GM23338 (cell line): ENCODE measurements at regions not wholly inside any gene's neighbourhood (a gene's known extent, or its start where the extent isn't known, plus 50 kb on each side); places are given as distances from the start of the nearest gene placed in this dataset.

Experiments
- ATAC-seq: fragments of 200-7000 bp; cut with Tn5 transposase; 3 replicates; pipeline ENCODE4 v1.9.1; 2020
- DNase-seq: peaks from one replicate; pipeline ENCODE4 v3.0.0-alpha.2; 2015; ENCODE audit warnings: low spot score
- H2AFZ ChIP-seq: fragments of 200-600 bp; sonication (generic); 2 replicates; pipeline ENCODE4 v1.8.0; 2016; ENCODE audit warnings: antibody characterized with exemption, mild to moderate bottlenecking, moderate library complexity
- H3F3A ChIP-seq: fragments of 200-600 bp; sonication (generic); replicated peaks from 2 replicates; pipeline ENCODE4 v1.8.0; 2017; ENCODE audit warnings: antibody characterized with exemption, mixed run types, low read depth
- H3K27ac ChIP-seq: fragments of 200-600 bp; sonication (generic); 2 replicates; pipeline ENCODE4 v1.6.1; 2016; ENCODE audit warnings: low read depth
- H3K27me3 ChIP-seq: fragments of 200-600 bp; sonication (generic); 2 replicates; pipeline ENCODE4 v1.8.0; 2016; ENCODE audit warnings: mild to moderate bottlenecking, mixed run types, moderate library complexity; ENCODE audit not compliant: insufficient read depth
- H3K36me3 ChIP-seq: fragments of 200-600 bp; sonication (generic); 2 replicates; pipeline ENCODE4 v1.8.0; 2016; ENCODE audit warnings: mild to moderate bottlenecking; ENCODE audit not compliant: insufficient read depth
- H3K4me1 ChIP-seq: fragments of 200-600 bp; sonication (generic); 2 replicates; pipeline ENCODE4 v1.8.0; 2016; ENCODE audit warnings: mild to moderate bottlenecking, moderate library complexity; ENCODE audit not compliant: insufficient read depth
- H3K4me2 ChIP-seq: fragments of 200-600 bp; sonication (generic); 2 replicates; pipeline ENCODE4 v1.7.1; 2017; ENCODE audit warnings: mixed run types
- H3K4me3 ChIP-seq: fragments of 200-600 bp; sonication (generic); 2 replicates; pipeline ENCODE4 v1.6.1; 2016; ENCODE audit warnings: mixed run types
- H3K79me2 ChIP-seq: fragments of 200-600 bp; sonication (generic); replicated peaks from 2 replicates; pipeline ENCODE4 v1.8.0; 2017; ENCODE audit warnings: mild to moderate bottlenecking; ENCODE audit not compliant: insufficient read depth
- H3K9me2 ChIP-seq: fragments of 200-600 bp; sonication (generic); 2 replicates; pipeline ENCODE4 v1.8.0; 2017; ENCODE audit not compliant: insufficient read depth
- H4K20me1 ChIP-seq: fragments of 200-600 bp; sonication (generic); replicated peaks from 2 replicates; pipeline ENCODE4 v1.8.0; 2017; ENCODE audit warnings: mild to moderate bottlenecking; ENCODE audit not compliant: insufficient read depth
- H3K27ac Mint-ChIP-seq: 2 replicates; pipeline ENCODE4 v1.8.0; 2020; ENCODE audit warnings: inconsistent platforms, mild to moderate bottlenecking, moderate library complexity, mixed read lengths
- H3K27me3 Mint-ChIP-seq: 3 replicates; pipeline ENCODE4 v1.8.0; 2022; ENCODE audit warnings: low read depth, mild to moderate bottlenecking, moderate library complexity, mixed read lengths, inconsistent platforms; ENCODE audit not compliant: insufficient read depth, poor library complexity
- H3K36me3 Mint-ChIP-seq: 3 replicates; pipeline ENCODE4 v1.8.0; 2021; ENCODE audit warnings: low read depth, mild to moderate bottlenecking, inconsistent platforms, moderate library complexity, mixed read lengths
- H3K4me1 Mint-ChIP-seq: 3 replicates; pipeline ENCODE4 v1.8.0; 2020; ENCODE audit warnings: mild to moderate bottlenecking, inconsistent platforms, mixed read lengths
- H3K4me3 Mint-ChIP-seq: 3 replicates; pipeline ENCODE4 v1.8.0; 2021; ENCODE audit warnings: moderate library complexity, mild to moderate bottlenecking, inconsistent platforms, mixed read lengths
- H3K9me3 Mint-ChIP-seq: 3 replicates; pipeline ENCODE4 v1.8.0; 2020; ENCODE audit warnings: moderate library complexity, mild to moderate bottlenecking, inconsistent platforms, mixed read lengths
- CTCF ChIP-seq, 2 experiments: fragments of 200-600 bp in 1 of 2; sonication (generic) in 1 of 2; conservative IDR thresholded peaks; 2 replicates each; pipeline versions ENCODE4 v1.5.1 to v1.6.1; 2016 to 2017; ENCODE audit warnings: antibody characterized with exemption in 2 of 2, low read depth in 2 of 2, mild to moderate bottlenecking in 2 of 2, moderate library complexity in 1 of 2
- ETS1 ChIP-seq: IDR thresholded peaks from 2 replicates; pipeline ENCODE4 v1.6.1; 2016; ENCODE audit warnings: antibody characterized with exemption
- EZH2 ChIP-seq: fragments of 200-600 bp; sonication (generic); IDR thresholded peaks from one replicate; pipeline ENCODE4 v1.8.0; 2017; ENCODE audit warnings: antibody characterized with exemption, mild to moderate bottlenecking, low read depth; ENCODE audit not compliant: unreplicated experiment
- EZH2phosphoT487 ChIP-seq: fragments of 200-600 bp; sonication (generic); IDR thresholded peaks from one replicate; pipeline ENCODE4 v1.8.1; 2018; ENCODE audit warnings: antibody characterized with exemption; ENCODE audit not compliant: unreplicated experiment
- JUNB ChIP-seq: IDR thresholded peaks from one replicate; pipeline ENCODE4 v1.6.1; 2016; ENCODE audit warnings: antibody characterized with exemption; ENCODE audit not compliant: unreplicated experiment
- NANOG ChIP-seq: IDR thresholded peaks from 2 replicates; pipeline ENCODE4 v1.6.1; 2016; ENCODE audit warnings: antibody characterized with exemption, borderline replicate concordance
- POLR2AphosphoS5 ChIP-seq: IDR thresholded peaks from 2 replicates; pipeline ENCODE4 v1.6.1; 2016; ENCODE audit warnings: antibody characterized with exemption, low read depth
- REST ChIP-seq: IDR thresholded peaks from one replicate; pipeline ENCODE4 v1.6.1; 2018; ENCODE audit warnings: antibody characterized with exemption; ENCODE audit not compliant: unreplicated experiment
- STAT1 ChIP-seq: IDR thresholded peaks from one replicate; pipeline ENCODE4 v1.6.1; 2016; ENCODE audit warnings: antibody characterized with exemption; ENCODE audit not compliant: unreplicated experiment
- ZNF331 ChIP-seq: fragments of 250-450 bp; sonication (Bioruptor Pico); IDR thresholded peaks from 2 replicates; pipeline ENCODE4 v1.5.0; 2020; ENCODE audit warnings: low read depth, mild to moderate bottlenecking, moderate library complexity

DNA sequence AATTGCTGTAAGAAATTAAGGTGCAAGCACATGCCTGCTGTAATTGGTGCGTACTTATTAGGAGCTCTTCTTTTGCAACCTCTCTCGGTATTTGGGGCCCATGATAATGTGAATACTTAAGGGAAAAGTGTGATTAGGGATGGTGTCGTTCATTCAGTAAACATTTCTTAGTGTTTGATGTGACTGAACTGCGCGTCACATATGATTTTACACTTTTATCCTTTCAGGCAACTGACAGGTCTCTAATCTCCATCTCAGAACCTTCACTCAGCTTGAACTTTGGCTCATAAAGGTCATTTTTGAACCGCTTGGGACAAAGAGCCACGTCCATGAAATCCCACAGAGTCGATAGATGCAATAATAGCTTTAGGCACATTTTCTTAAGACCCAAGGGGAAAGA lies 612.1 kb upstream of the PITX2 start:
- no peaks in the 10 kb centered on the region for H3K27me3 ChIP-seq
- H2AFZ ChIP-seq: no peak overlapping the region
- H3K4me1 ChIP-seq: peaks cover 14% of the 10 kb centered on the region
- ATAC-seq: no peak
- no peaks in the 10 kb centered on the region for H4K20me1 ChIP-seq
- no peaks in the 10 kb centered on the region for H3F3A ChIP-seq
- H3K79me2 ChIP-seq: no peaks in the 10 kb centered on the region
- H3K36me3 ChIP-seq: no peaks in the 10 kb centered on the region
- H3K4me3 ChIP-seq: no peak overlapping the region
- H3K9me3 Mint-ChIP-seq: no peaks in the 10 kb centered on the region
- no peak for DNase-seq
- no peak for TF ChIP-seq EZH2
- no peak for TF ChIP-seq NANOG
- no peak for TF ChIP-seq ZNF331 (CRISPR knock-in tag)
- TF ChIP-seq REST: no peak
- no peak for TF ChIP-seq POLR2AphosphoS5
- no peak for TF ChIP-seq JUNB
- TF ChIP-seq CTCF (conservative IDR thresholded peaks at IDR 0.05; ENCODE audit: low read depth in 2 of 2): no peak
- no peak for TF ChIP-seq ETS1
- TF ChIP-seq EZH2phosphoT487: no peak
- H3K4me1 Mint-ChIP-seq: peaks cover 7% of the 10 kb centered on the region; the same call in 2 of the 3 replicates
- no peak overlapping the region for H3K4me3 Mint-ChIP-seq
- peaks cover 4% of the 10 kb centered on the region for H3K27me3 Mint-ChIP-seq
- H3K27ac Mint-ChIP-seq: no peak overlapping the region
- no peak overlapping the region for H3K27ac ChIP-seq
- H3K36me3 Mint-ChIP-seq: no peaks in the 10 kb centered on the region
- no peak overlapping the region for H3K4me2 ChIP-seq
- H3K9me2 ChIP-seq: no peaks in the 10 kb centered on the region

- H3F3A ChIP-seq: no peaks in the 10 kb centered on the region
- no peaks in the 10 kb centered on the region for H3K9me2 ChIP-seq
- no peaks in the 10 kb centered on the region for H3K36me3 ChIP-seq
- DNase-seq: no peak
- H3K27ac Mint-ChIP-seq: no peak overlapping the region
- peaks cover 13% of the 10 kb centered on the region; the same call in 1 of the 2 replicates for H3K4me1 ChIP-seq
- no peak for ATAC-seq
- H3K4me3 Mint-ChIP-seq: no peak overlapping the region
- H4K20me1 ChIP-seq: no peaks in the 10 kb centered on the region
- no peaks in the 10 kb centered on the region for H3K9me3 Mint-ChIP-seq
- no peaks in the 10 kb centered on the region for H3K36me3 Mint-ChIP-seq
- H2AFZ ChIP-seq: no peak overlapping the region
- no peak overlapping the region for H3K4me3 ChIP-seq
- H3K4me1 Mint-ChIP-seq: peaks cover 17% of the 10 kb centered on the region
- no peak overlapping the region for H3K4me2 ChIP-seq
- H3K79me2 ChIP-seq: no peaks in the 10 kb centered on the region
- no peak overlapping the region for H3K27ac ChIP-seq
- TF ChIP-seq EZH2 (no peak), EZH2phosphoT487 (no peak), ETS1 (no peak), ZNF331 (CRISPR knock-in tag) (no peak), REST (no peak), NANOG (no peak), STAT1 (no peak)
- no peaks in the 10 kb centered on the region for H3K27me3 Mint-ChIP-seq
- H3K27me3 ChIP-seq: no peaks in the 10 kb centered on the region
These were observed 641.0 kb upstream of the PITX2 start for GRCh38 chr4:111263836-111264235.
